GM12878 (cell line): ENCODE measurements at regions not wholly inside any gene's neighbourhood (a gene's known extent, or its start where the extent isn't known, plus 50 kb on each side); places are given as distances from the start of the nearest gene placed in this dataset.

Experiments
- ATAC-seq: fragments of 200-7000 bp; cut with Tn5 transposase; 3 replicates; pipeline ENCODE4 v1.9.1; 2020; ENCODE audit warnings: mild to moderate bottlenecking, moderate library complexity
- BruUV-seq: library from RNA; stranded (reverse); fragments of 400-500 nt; replicated peaks from 2 replicates; lab custom pipeline; 2021; lab: Mats Ljungman, UMichigan
- CTCF ChIA-PET: fragments of 300-600 bp; sonication (Branson Sonifier 250); formaldehyde crosslinking; extraction: SDS; loops from one replicate; lab custom pipeline; 2021; ENCODE audit warnings: inconsistent platforms; lab: Yijun Ruan, JAX
- POLR2A ChIA-PET: fragments of 350-600 bp; formaldehyde crosslinking; extraction: SDS; loops from one replicate; lab custom pipeline; 2021; ENCODE audit warnings: inconsistent platforms; lab: Charles Lee
- RAD21 ChIA-PET: fragments of 300-600 bp; sonication (Branson Sonifier 250); formaldehyde crosslinking; loops from one replicate; lab custom pipeline; 2023; ENCODE audit warnings: antibody characterized with exemption; ENCODE audit not compliant: unreplicated experiment; lab: Charles Lee
- SMC1A ChIA-PET: fragments of 300-600 bp; sonication (Branson Sonifier 250); formaldehyde crosslinking; loops from one replicate; lab custom pipeline; 2023; ENCODE audit not compliant: unreplicated experiment, uncharacterized antibody; lab: Charles Lee
- DNase-seq: peaks from one replicate; pipeline ENCODE4 v3.0.0-alpha.2; 2011; ENCODE audit warnings: low read depth, low spot score
- FAIRE-seq: peaks from 3 replicates; lab custom pipeline; 2011; peaks lifted over from hg19 to GRCh38; lab: Jason Lieb, UNC
- H2AFZ ChIP-seq: 2 replicates; pipeline ENCODE4 v1.6.0; 2011; ENCODE audit warnings: low read depth, low read length, control low read depth; ENCODE audit not compliant: control insufficient read depth
- H3K27ac ChIP-seq: 2 replicates; pipeline ENCODE4 v1.5.1; 2011; ENCODE audit warnings: control low read depth; ENCODE audit not compliant: control insufficient read depth, insufficient read depth
- H3K27me3 ChIP-seq, 2 experiments: replicated peaks in 1 of 2; 2 replicates each; pipeline versions ENCODE4 v1.6.0 to v1.6.1; 2011; ENCODE audit warnings: low read length in 1 of 2; ENCODE audit not compliant: control insufficient read depth in 2 of 2, insufficient read depth in 2 of 2
- H3K36me3 ChIP-seq, 2 experiments: 2 replicates each; pipeline ENCODE4 v1.5.1; 2011; ENCODE audit warnings: low read length in 1 of 2; ENCODE audit not compliant: control insufficient read depth in 2 of 2, insufficient read depth in 2 of 2
- H3K4me1 ChIP-seq: 2 replicates; pipeline ENCODE4 v1.6.1; 2011; ENCODE audit warnings: mild to moderate bottlenecking, low read length, moderate library complexity, mixed read lengths; ENCODE audit not compliant: control insufficient read depth, insufficient read depth
- H3K4me2 ChIP-seq: 2 replicates; pipeline ENCODE4 v1.6.0; 2011; ENCODE audit warnings: control low read depth; ENCODE audit not compliant: control insufficient read depth, insufficient read depth
- H3K4me3 ChIP-seq: fragments of 200-600 bp; sonication (generic); 2 replicates; pipeline ENCODE4 v1.5.1; 2016
- H3K79me2 ChIP-seq: 2 replicates; pipeline ENCODE4 v1.6.0; 2011; ENCODE audit warnings: low read length; ENCODE audit not compliant: control insufficient read depth, insufficient read depth
- H3K9ac ChIP-seq: 2 replicates; pipeline ENCODE4 v1.8.0; 2011; ENCODE audit warnings: low read length, control low read depth, mixed read lengths; ENCODE audit not compliant: control insufficient read depth, insufficient read depth
- H3K9me3 ChIP-seq: replicated peaks from 3 replicates; pipeline ENCODE4 v1.5.1; 2011; ENCODE audit warnings: mild to moderate bottlenecking, low read length; ENCODE audit not compliant: control insufficient read depth, insufficient read depth
- H4K20me1 ChIP-seq: 2 replicates; pipeline ENCODE4 v1.6.0; 2011; ENCODE audit not compliant: control insufficient read depth, insufficient read depth
- CREB1 ChIP-seq: IDR thresholded peaks from 2 replicates; pipeline ENCODE4 v1.6.1; 2012; ENCODE audit warnings: low read depth, mild to moderate bottlenecking, inconsistent platforms
- CREM ChIP-seq: IDR thresholded peaks from 2 replicates; pipeline ENCODE4 v1.6.1; 2014; ENCODE audit warnings: antibody characterized with exemption, low read depth
- DPF2 ChIP-seq: fragments of 450-650 bp; IDR thresholded peaks from 2 replicates; pipeline ENCODE4 v1.6.1; 2017; ENCODE audit warnings: mild to moderate bottlenecking
- EED ChIP-seq: sonication (generic); IDR thresholded peaks from 2 replicates; pipeline ENCODE4 v1.6.1; 2016; ENCODE audit warnings: antibody characterized with exemption, low read depth
- MXI1 ChIP-seq: fragments of 150-350 bp; IDR thresholded peaks from 2 replicates; pipeline ENCODE4 v1.6.1; 2011; ENCODE audit warnings: low read depth, mild to moderate bottlenecking, inconsistent platforms, low read length, improper control_type of control experiment
- NFIC ChIP-seq: IDR thresholded peaks from 2 replicates; pipeline ENCODE4 v1.6.1; 2012; ENCODE audit warnings: low read depth, mild to moderate bottlenecking, inconsistent platforms, low read length, moderate library complexity
- RCOR1 ChIP-seq: conservative IDR thresholded peaks from 2 replicates; pipeline ENCODE4 v1.6.1; 2012; ENCODE audit warnings: low read depth, low read length, improper control_type of control experiment
- SMAD1 ChIP-seq: fragments of 450-650 bp; IDR thresholded peaks from 2 replicates; pipeline ENCODE4 v1.6.1; 2018; ENCODE audit warnings: mild to moderate bottlenecking, low read depth; ENCODE audit not compliant: partially characterized antibody
- TAF1 ChIP-seq: IDR thresholded peaks from 2 replicates; pipeline ENCODE4 v1.6.1; 2011; ENCODE audit warnings: mild to moderate bottlenecking, low read depth, low read length, borderline replicate concordance
- TBL1XR1 ChIP-seq: IDR thresholded peaks from 2 replicates; pipeline ENCODE4 v1.6.1; 2012; ENCODE audit warnings: low read depth, low read length, improper control_type of control experiment
- WRNIP1 ChIP-seq: IDR thresholded peaks from 2 replicates; pipeline ENCODE4 v1.6.1; 2011; ENCODE audit warnings: low read depth, low read length, improper control_type of control experiment, borderline replicate concordance
- YY1 ChIP-seq: IDR thresholded peaks from 2 replicates; pipeline ENCODE4 v1.6.1; 2011; ENCODE audit warnings: low read depth, mild to moderate bottlenecking, low read length
- WGBS: methylation state at CpG from one replicate; pipeline ENCODE4 v1.1.6; 2016; ENCODE audit warnings: low lambda C conversion rate; ENCODE audit not compliant: insufficient replicate concordance, insufficient coverage; ENCODE audit errors: missing lambda C conversion rate; 5-methylcytosine and 5-hydroxymethylcytosine counted together
- in situ Hi-C: fragments of 300-500 bp; cut with MboI; formaldehyde crosslinking; loops from 9 replicates; pipeline ENCODE4 v1.14.3; 2018; ENCODE audit warnings: mixed read lengths
- intact Hi-C: fragments of 100-400 bp; cut with micrococcal nuclease; formaldehyde crosslinking; loops from one replicate; pipeline ENCODE4 v1.14.2; 2022; ENCODE audit not compliant: unreplicated experiment
- TF ChIP-seq, protein P1 (sequence below): fragments of 450-650 bp; IDR thresholded peaks from 2 replicates; pipeline ENCODE4 v1.6.1; 2016; ENCODE audit warnings: mild to moderate bottlenecking
- TF ChIP-seq, protein P2 (sequence below): IDR thresholded peaks from 2 replicates; pipeline ENCODE4 v1.6.1; 2012; ENCODE audit warnings: low read depth, low read length, improper control_type of control experiment
- TF ChIP-seq, protein P3 (sequence below): fragments of 450-650 bp; IDR thresholded peaks from 2 replicates; pipeline ENCODE4 v1.6.1; 2017; ENCODE audit warnings: borderline replicate concordance
- TF ChIP-seq, protein P4 (sequence below): fragments of 450-650 bp; formaldehyde crosslinking; IDR thresholded peaks from 2 replicates; pipeline ENCODE4 v1.4.0; 2020; ENCODE audit warnings: mild to moderate bottlenecking, moderate library complexity
- TF ChIP-seq, protein P5 (sequence below): fragments of 450-650 bp; IDR thresholded peaks from 2 replicates; pipeline ENCODE4 v1.6.1; 2016; ENCODE audit warnings: mild to moderate bottlenecking

DNA sequence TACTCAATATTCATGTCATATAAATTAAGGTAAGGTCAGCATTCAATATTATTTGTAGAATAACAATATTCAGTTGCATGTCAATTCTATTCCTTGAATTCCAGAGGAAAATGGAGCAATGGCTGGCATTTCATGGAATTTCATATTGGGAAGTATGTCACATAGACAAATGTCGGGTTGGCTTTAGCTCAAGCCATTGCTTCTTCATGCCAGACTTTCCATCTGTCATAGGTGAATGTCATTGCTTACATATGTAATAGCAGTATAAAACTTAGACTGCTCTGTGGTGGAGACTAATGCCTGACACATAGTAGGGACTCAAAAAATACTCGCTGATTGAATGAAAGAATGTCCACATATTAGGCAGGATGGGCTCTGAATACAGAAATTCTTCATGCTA is 509.6 kb upstream of the CHORDC1 start:
- no peaks in the 10 kb centered on the region for H3K9me3 ChIP-seq
- H3K4me1 ChIP-seq = no peaks in the 10 kb centered on the region
- no peak for DNase-seq
- ATAC-seq = no peak
- ChIA-PET CTCF (no interaction called here), SMC1A (interaction anchor here (0.7 kb wide), 1 partner anchor 34 kb away, joined by 3 read pairs; no protein-coding TSS in a partner anchor), RAD21 (no interaction called here), POLR2A (no interaction called here)
- no peak overlapping the region for H2AFZ ChIP-seq
- 0% methylated on average over 2 of the region's 2 CpGs for WGBS
- H3K27me3 ChIP-seq = no peaks in the 10 kb centered on the region
- no peak overlapping the region for H3K27ac ChIP-seq
- in situ Hi-C loops = no loop called here
- H4K20me1 ChIP-seq = no peaks in the 10 kb centered on the region
- no peak overlapping the region for H3K9ac ChIP-seq
- no peaks in the 10 kb centered on the region for H3K36me3 ChIP-seq
- FAIRE-seq = no peak
- intact Hi-C loops = no loop called here
- H3K4me2 ChIP-seq = no peak overlapping the region
- BruUV-seq = no TSS peak
- no peak overlapping the region for H3K4me3 ChIP-seq
- TF ChIP-seq, protein P1, sequence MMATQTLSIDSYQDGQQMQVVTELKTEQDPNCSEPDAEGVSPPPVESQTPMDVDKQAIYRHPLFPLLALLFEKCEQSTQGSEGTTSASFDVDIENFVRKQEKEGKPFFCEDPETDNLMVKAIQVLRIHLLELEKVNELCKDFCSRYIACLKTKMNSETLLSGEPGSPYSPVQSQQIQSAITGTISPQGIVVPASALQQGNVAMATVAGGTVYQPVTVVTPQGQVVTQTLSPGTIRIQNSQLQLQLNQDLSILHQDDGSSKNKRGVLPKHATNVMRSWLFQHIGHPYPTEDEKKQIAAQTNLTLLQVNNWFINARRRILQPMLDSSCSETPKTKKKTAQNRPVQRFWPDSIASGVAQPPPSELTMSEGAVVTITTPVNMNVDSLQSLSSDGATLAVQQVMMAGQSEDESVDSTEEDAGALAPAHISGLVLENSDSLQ = no peak
- TF ChIP-seq SMAD1 (no peak), TBL1XR1 (no peak), RCOR1 (no peak), MXI1 (no peak), CREB1 (no peak), EED (no peak), YY1 (no peak), NFIC (no peak), DPF2 (no peak), CREM (no peak), WRNIP1 (no peak), TAF1 (no peak)
- TF ChIP-seq, protein P2, sequence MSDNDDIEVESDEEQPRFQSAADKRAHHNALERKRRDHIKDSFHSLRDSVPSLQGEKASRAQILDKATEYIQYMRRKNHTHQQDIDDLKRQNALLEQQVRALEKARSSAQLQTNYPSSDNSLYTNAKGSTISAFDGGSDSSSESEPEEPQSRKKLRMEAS = no peak
- TF ChIP-seq, protein P3, sequence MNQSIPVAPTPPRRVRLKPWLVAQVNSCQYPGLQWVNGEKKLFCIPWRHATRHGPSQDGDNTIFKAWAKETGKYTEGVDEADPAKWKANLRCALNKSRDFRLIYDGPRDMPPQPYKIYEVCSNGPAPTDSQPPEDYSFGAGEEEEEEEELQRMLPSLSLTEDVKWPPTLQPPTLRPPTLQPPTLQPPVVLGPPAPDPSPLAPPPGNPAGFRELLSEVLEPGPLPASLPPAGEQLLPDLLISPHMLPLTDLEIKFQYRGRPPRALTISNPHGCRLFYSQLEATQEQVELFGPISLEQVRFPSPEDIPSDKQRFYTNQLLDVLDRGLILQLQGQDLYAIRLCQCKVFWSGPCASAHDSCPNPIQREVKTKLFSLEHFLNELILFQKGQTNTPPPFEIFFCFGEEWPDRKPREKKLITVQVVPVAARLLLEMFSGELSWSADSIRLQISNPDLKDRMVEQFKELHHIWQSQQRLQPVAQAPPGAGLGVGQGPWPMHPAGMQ = no peak
- TF ChIP-seq, protein P4, sequence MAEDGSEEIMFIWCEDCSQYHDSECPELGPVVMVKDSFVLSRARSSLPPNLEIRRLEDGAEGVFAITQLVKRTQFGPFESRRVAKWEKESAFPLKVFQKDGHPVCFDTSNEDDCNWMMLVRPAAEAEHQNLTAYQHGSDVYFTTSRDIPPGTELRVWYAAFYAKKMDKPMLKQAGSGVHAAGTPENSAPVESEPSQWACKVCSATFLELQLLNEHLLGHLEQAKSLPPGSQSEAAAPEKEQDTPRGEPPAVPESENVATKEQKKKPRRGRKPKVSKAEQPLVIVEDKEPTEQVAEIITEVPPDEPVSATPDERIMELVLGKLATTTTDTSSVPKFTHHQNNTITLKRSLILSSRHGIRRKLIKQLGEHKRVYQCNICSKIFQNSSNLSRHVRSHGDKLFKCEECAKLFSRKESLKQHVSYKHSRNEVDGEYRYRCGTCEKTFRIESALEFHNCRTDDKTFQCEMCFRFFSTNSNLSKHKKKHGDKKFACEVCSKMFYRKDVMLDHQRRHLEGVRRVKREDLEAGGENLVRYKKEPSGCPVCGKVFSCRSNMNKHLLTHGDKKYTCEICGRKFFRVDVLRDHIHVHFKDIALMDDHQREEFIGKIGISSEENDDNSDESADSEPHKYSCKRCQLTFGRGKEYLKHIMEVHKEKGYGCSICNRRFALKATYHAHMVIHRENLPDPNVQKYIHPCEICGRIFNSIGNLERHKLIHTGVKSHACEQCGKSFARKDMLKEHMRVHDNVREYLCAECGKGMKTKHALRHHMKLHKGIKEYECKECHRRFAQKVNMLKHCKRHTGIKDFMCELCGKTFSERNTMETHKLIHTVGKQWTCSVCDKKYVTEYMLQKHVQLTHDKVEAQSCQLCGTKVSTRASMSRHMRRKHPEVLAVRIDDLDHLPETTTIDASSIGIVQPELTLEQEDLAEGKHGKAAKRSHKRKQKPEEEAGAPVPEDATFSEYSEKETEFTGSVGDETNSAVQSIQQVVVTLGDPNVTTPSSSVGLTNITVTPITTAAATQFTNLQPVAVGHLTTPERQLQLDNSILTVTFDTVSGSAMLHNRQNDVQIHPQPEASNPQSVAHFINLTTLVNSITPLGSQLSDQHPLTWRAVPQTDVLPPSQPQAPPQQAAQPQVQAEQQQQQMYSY (CRISPR knock-in tag) = no peak
- TF ChIP-seq, protein P5, sequence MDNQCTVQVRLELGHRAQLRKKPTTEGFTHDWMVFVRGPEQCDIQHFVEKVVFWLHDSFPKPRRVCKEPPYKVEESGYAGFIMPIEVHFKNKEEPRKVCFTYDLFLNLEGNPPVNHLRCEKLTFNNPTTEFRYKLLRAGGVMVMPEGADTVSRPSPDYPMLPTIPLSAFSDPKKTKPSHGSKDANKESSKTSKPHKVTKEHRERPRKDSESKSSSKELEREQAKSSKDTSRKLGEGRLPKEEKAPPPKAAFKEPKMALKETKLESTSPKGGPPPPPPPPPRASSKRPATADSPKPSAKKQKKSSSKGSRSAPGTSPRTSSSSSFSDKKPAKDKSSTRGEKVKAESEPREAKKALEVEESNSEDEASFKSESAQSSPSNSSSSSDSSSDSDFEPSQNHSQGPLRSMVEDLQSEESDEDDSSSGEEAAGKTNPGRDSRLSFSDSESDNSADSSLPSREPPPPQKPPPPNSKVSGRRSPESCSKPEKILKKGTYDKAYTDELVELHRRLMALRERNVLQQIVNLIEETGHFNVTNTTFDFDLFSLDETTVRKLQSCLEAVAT = no peak
- TF ChIP-seq, all 136 proteins: peak for 0
- H3K79me2 ChIP-seq = no peaks in the 10 kb centered on the region
